B cell (primary cell): ENCODE measurements at regions not wholly inside any gene's neighbourhood (a gene's known extent, or its start where the extent isn't known, plus 50 kb on each side); places are given as distances from the start of the nearest gene placed in this dataset.

Experiments used
- EZH2 ChIP-seq: IDR thresholded peaks from 2 replicates; pipeline ENCODE4 v1.6.1; 2012; ENCODE audit warnings: borderline replicate concordance, low read depth, mild to moderate bottlenecking, moderate library complexity, low read length; ENCODE audit not compliant: insufficient read depth, poor library complexity, severe bottlenecking
- TF ChIP-seq, protein P1 (sequence below): fragments of 200-600 bp; IDR thresholded peaks from one replicate; pipeline ENCODE4 v1.8.0; 2022; ENCODE audit warnings: antibody characterized with exemption, mild to moderate bottlenecking

DNA sequence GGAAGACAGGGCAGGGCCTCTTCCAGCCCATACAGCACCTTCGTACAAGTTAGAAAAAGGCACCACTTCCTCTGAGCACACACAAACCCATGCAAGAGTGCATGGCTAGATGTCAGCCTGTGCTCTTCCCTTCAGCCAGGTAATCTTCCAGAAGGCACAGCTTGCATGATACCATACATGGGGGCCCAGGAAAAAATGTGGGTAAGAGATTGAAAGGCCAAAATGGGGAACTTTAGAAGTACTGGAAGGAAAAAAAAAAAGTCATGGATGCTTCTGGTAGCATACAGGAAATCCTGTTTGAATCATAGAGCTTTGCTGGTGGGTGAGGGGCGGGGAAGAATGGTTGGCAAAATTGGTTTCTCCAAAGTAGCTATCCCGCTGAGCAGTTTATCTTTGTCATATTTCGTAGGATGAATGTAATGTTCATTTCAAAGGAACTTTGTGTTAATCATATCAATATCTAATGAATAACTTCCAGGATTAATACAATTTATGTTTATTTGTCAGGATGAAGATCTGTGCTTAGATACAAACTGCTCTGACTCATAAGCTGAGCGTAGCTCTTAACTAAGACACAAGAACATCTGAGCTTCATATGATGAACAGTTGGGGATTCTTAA, 78.2 kb upstream of the MAP3K1 start:
- no peak for TF ChIP-seq EZH2
- TF ChIP-seq, protein P1, sequence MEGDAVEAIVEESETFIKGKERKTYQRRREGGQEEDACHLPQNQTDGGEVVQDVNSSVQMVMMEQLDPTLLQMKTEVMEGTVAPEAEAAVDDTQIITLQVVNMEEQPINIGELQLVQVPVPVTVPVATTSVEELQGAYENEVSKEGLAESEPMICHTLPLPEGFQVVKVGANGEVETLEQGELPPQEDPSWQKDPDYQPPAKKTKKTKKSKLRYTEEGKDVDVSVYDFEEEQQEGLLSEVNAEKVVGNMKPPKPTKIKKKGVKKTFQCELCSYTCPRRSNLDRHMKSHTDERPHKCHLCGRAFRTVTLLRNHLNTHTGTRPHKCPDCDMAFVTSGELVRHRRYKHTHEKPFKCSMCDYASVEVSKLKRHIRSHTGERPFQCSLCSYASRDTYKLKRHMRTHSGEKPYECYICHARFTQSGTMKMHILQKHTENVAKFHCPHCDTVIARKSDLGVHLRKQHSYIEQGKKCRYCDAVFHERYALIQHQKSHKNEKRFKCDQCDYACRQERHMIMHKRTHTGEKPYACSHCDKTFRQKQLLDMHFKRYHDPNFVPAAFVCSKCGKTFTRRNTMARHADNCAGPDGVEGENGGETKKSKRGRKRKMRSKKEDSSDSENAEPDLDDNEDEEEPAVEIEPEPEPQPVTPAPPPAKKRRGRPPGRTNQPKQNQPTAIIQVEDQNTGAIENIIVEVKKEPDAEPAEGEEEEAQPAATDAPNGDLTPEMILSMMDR: no peak
